ENCODE measurements at regions not wholly inside any gene's neighbourhood (a gene's known extent, or its start where the extent isn't known, plus 50 kb on each side); places are given as distances from the start of the nearest gene placed in this dataset.

DNA sequence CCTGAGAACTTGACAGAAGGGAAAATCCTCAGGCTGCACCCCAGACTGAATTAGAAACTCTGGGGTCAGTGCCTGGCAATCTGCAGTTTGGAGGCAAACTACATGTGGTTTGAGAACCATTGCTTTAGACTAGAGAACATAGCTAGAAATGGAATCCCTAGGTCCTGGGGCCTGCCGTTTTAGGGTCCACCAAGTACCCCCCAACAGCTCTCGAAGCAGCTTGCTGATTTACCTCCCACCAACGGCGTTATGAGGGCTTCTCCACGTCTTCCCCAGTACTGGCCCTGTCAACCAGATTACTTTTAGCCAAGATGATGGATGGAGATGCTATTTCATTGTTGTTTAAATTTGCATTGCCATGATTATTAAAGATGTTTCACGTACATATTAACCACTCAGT lies 272.5 kb downstream of the XXYLT1 start:
- Histone ChIP-seq H4K20me1 (ENCODE audit: insufficient read depth) (no peaks in the 10 kb centered on the region), H3K4me1 (ENCODE audit: control insufficient read depth in 1 of 2, insufficient read depth in 2 of 2, low read depth in 1 of 2, low read length in 1 of 2) (peaks cover 0 to 9% of the 10 kb centered on the region in 2 experiments; a peak in 2 of 4 replicates), H3K9me2 (no peaks in the 10 kb centered on the region), H3F3A (replicated peaks; ENCODE audit: insufficient read depth) (no peaks in the 10 kb centered on the region), H3K9me3 (no peaks in the 10 kb centered on the region), H2AFZ (ENCODE audit: low read depth) (no peak overlapping the region), H3K27ac (ENCODE audit: low read depth in 2 of 2, low read length in 1 of 2) (no peak overlapping the region), H3K27me3 (ENCODE audit: insufficient read depth) (no peaks in the 10 kb centered on the region), H3K79me2 (ENCODE audit: insufficient read depth) (no peaks in the 10 kb centered on the region), H3K9ac (no peak overlapping the region), H3K36me3 (replicated peaks in 1 of 2; ENCODE audit: control insufficient read depth in 1 of 2, insufficient read depth in 2 of 2, low read length in 1 of 2) (no peaks in the 10 kb centered on the region), H3K4me2 (no peak overlapping the region), H3K4me3 (ENCODE audit: low read depth in 2 of 2, low read length in 1 of 2) (no peak overlapping the region)
- TF ChIP-seq USF1 (IDR thresholded peaks at IDR 0.05; ENCODE audit: borderline replicate concordance, low read depth): no peak
- TF ChIP-seq IRF3 (IDR thresholded peaks at IDR 0.05; ENCODE audit: low read depth, low read length): no peak
- TF ChIP-seq MXI1 (IDR thresholded peaks at IDR 0.05; ENCODE audit: low read depth, low read length): no peak
- no peak for TF ChIP-seq TEAD4 (IDR thresholded peaks at IDR 0.05; ENCODE audit: borderline replicate concordance, insufficient read depth)
- TF ChIP-seq RFX5 (IDR thresholded peaks at IDR 0.05; ENCODE audit: low read length): no peak
- no peak for TF ChIP-seq ZBTB33 (IDR thresholded peaks at IDR 0.05; ENCODE audit: borderline replicate concordance, low read depth)
- no peak for TF ChIP-seq FOXM1 (IDR thresholded peaks at IDR 0.05; ENCODE audit: low read depth)
- no peak for TF ChIP-seq JUND (IDR thresholded peaks at IDR 0.05)
- no peak for TF ChIP-seq CHD2 (IDR thresholded peaks at IDR 0.05; ENCODE audit: low read length, partially characterized antibody)
- ChIA-PET CTCF (no interaction called here), POLR2A (no interaction called here)
- DNase-seq: no peak
- WGBS (ENCODE audit: low lambda C conversion rate): 40% methylated on average over 6 of the region's 6 CpGs

DNA sequence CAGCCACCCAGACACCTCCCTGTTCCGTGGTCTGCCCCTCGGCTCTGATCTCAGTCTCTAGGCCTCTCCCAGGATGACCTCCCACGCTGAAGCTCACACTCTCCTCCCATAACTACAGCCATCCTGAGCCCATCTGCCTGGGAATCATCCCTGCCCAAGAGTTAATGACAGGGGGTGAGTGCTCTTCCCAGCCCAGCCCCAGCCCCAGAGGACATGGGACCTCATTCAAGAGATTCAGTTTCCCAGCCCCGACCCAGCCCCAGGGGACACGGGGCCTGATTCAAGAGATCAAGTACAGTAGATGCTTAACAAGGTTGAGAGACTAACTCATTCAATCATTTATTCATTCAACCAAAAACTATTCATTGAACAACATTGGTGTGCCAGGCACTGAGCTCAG lies 272.0 kb downstream of the XXYLT1 start:
- Histone ChIP-seq H3K27me3 (ENCODE audit: insufficient read depth) (peaks cover 2% of the 10 kb centered on the region; the same call in 1 of the 2 replicates), H4K20me1 (ENCODE audit: insufficient read depth) (no peaks in the 10 kb centered on the region), H3K9ac (no peak overlapping the region), H2AFZ (ENCODE audit: low read depth) (no peak overlapping the region), H3F3A (replicated peaks; ENCODE audit: insufficient read depth) (no peaks in the 10 kb centered on the region), H3K9me2 (no peaks in the 10 kb centered on the region), H3K36me3 (replicated peaks in 1 of 2; ENCODE audit: control insufficient read depth in 1 of 2, insufficient read depth in 2 of 2, low read length in 1 of 2) (no peaks in the 10 kb centered on the region), H3K9me3 (no peaks in the 10 kb centered on the region), H3K4me2 (no peak overlapping the region), H3K27ac (ENCODE audit: low read depth in 2 of 2, low read length in 1 of 2) (no peak overlapping the region), H3K4me1 (ENCODE audit: control insufficient read depth in 1 of 2, insufficient read depth in 2 of 2, low read depth in 1 of 2, low read length in 1 of 2) (peaks cover 0 to 12% of the 10 kb centered on the region in 2 experiments; a peak in 2 of 4 replicates), H3K4me3 (ENCODE audit: low read depth in 2 of 2, low read length in 1 of 2) (no peak overlapping the region), H3K79me2 (ENCODE audit: insufficient read depth) (no peaks in the 10 kb centered on the region)
- POLR2A ChIA-PET: no interaction called here
- no peak for DNase-seq
- CTCF ChIA-PET: interaction anchor here (2.4 kb wide), 1 partner anchor 107 kb away, joined by 14 read pairs; no protein-coding TSS in a partner anchor
- TF ChIP-seq NRF1 (IDR thresholded peaks at IDR 0.05; ENCODE audit: low read depth, low read length) (no peak), CHD2 (IDR thresholded peaks at IDR 0.05; ENCODE audit: low read length, partially characterized antibody) (no peak), SIN3A (IDR thresholded peaks at IDR 0.05; ENCODE audit: borderline replicate concordance, low read depth, low read length) (no peak), IRF3 (IDR thresholded peaks at IDR 0.05; ENCODE audit: low read depth, low read length) (no peak), GABPA (IDR thresholded peaks at IDR 0.05; ENCODE audit: low read depth) (no peak), RAD21 (IDR thresholded peaks at IDR 0.05; ENCODE audit: low read length) (no peak), POLR2AphosphoS5 (IDR thresholded peaks at IDR 0.05; ENCODE audit: low read depth, low read length) (no peak)
- WGBS (ENCODE audit: low lambda C conversion rate): 56% methylated on average over 5 of the region's 5 CpGs
